GM12874 (cell line): ENCODE measurements at regions not wholly inside any gene's neighbourhood (a gene's known extent, or its start where the extent isn't known, plus 50 kb on each side); places are given as distances from the start of the nearest gene placed in this dataset.

Source experiments
- CTCF ChIP-seq: IDR thresholded peaks from 2 replicates; pipeline ENCODE4 v1.5.1; 2011; ENCODE audit warnings: low read depth, mild to moderate bottlenecking, control low read depth, low read length, moderate library complexity; ENCODE audit not compliant: insufficient read depth

- TF ChIP-seq CTCF: no peak
Measured at GRCh38 chr2:226643946-226644282, 155.7 kb downstream of the IRS1 start.

DNA sequence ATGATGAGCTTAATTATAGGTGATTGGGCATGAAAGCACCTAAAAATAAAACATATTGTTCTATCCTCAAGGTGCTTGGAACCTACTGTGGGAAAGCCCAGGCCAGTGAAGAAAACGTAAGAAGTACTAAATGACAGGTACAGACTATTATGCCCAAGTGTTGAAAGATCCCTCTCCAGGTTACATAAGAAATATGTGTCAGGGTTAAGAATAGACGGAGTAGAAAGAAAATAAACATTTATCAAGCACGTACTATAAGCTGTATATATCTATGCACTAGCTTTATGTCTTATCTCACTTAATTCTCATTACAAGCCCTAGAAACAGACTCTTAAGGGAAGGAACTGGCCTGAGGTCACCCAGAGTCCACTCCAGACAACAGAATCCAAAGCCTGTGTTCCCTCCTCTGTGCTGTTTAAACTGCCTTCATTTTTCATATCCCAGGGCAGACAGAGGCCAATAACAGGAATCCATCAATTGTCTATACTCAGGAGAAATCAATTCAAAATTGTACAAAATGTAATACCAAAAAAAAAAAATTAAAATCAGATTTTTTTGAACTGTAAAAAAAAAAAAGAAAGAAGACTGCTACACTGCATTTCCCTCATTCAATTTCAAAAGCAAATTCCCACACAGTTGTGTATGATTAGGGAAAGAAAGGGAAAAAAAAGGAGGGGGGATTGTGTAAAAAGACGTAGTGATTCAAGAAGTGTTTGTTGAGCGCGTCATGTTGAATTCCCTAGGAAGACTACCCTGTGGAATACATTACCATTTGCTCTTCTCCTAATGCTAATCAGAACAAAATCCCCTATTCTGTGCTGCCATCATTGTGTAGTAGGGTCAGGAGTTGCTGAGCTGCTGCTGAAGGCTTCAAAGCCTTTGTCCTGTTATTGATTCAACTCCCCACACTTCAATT, 156.3 kb downstream of the IRS1 start:
- no peak for TF ChIP-seq CTCF

DNA sequence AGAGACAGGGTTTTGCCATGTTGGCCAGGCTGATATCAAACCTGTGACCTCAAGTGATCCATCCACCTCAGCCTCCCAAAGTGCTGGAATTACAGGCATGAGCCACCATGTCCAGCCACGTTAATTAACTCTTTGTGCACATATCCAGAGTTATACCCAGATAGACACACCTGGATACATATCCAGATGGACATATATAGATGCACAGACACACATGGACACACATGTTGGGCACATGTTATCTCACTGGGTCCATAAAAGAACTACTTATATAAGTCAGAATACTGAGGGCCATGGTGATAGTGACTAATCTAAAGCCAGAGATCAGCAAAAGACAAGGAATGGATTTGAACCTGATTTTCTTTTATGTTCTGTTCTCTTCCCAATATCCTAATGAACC, 158.6 kb downstream of the IRS1 start:
- TF ChIP-seq CTCF: no peak

DNA sequence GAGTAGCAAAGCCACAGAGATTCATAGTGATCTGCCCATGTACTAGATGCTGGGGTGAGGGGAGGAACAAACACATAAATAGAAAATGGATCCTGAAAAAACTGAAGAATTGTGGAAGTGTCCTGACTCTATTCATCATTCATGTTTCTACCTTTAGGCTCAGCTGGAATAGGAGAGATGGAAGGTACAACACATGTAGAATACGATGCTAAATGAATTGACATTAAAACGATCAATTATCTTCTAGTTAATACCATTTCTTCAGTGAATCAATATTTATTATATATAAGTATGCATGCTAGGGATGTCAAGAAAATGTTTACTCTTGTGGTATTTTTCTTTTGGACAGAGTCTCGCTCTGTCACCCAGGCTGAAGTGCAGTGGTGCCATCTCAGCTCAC, 159.1 kb downstream of the IRS1 start:
- no peak for TF ChIP-seq CTCF

DNA sequence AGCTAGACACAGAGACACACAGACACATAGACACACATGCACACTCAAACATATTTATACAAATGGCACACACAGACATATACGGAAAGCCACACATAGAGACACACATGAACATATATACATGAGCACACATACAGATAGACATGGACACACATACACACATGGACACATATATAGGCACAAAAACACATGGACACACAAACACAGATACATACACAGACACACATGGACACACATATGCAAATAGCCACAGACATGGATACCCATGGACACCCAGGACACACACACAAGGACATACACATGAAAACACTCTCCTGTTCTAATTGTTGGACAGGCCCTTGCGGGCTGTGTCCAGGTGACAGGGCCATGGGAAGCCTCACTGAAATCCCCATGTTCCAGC, 160.1 kb downstream of the IRS1 start:
- TF ChIP-seq CTCF: no peak

DNA sequence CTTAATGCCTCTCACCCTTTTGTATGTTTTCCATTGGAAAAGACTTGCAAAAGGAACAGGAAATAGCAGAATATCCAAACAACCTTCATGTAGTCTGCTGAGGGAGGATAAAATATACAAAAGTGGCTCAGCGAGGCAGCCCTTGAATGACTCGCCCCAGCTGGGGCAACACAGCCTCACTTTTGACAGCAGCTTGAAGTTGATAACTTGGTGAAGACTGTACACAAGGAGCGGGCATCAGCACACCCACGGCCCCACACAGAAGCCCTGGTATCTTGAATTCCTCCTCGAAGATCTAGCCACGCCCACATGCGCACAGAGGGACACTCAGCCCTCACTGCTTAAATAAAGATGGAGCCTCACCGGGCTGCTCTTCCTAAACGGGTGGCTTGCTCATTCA, 161.0 kb downstream of the IRS1 start:
- TF ChIP-seq CTCF: no peak

DNA sequence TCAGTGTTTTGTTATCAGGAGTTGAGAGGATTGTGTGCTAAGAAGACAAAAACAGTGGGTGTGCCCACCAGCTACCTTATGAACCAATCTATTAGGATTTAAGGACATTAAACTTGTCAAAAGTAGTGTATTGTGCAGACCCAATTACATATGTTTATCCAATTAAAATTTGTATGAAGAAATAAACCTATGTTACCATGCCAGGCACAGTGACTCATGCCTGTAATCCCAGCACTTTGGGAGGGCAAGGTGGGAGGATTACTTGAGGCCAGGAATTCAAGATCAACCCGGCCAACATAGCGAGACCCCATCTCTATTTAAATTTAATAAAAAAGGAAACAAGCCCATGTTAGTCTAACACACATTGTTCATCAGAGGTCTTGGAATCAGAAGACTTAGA, 162.2 kb downstream of the IRS1 start:
- TF ChIP-seq CTCF: no peak

GRCh38 chr2:226636586-226636985, 163.0 kb downstream of the IRS1 start:
- no peak for TF ChIP-seq CTCF
